ENCODE measurements at regions not wholly inside any gene's neighbourhood (a gene's known extent, or its start where the extent isn't known, plus 50 kb on each side); places are given as distances from the start of the nearest gene placed in this dataset.

DNA sequence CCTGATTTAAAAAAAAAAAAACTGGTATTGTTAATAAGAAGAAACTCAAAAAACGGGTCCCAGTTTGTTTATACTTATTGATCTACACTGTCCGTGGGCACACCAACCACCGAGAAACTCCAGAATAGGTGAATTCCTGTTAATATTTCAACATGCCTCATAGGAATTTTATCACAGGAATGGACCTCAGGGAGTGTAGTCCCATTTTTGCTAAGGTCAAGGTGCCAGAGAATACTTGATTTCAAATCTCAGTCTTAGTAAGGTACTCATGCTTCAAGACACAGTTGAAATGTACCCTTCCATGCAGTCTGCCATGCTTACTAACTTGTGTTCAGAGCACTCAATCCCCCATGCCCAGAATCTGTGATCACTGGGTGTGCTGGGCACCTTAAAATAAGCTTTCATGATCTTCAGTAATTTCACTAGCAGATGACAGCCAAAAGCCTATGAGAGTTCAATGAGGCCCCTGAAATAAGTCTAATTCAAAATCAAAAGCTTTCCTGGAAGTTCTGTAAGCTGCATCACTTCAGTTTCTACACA lies 385.7 kb downstream of the TNS3 start:
- Histone ChIP-seq H2BK12ac (ENCODE audit: low read length) (no peak overlapping the region), H3K23ac (ENCODE audit: low read length) (no peak overlapping the region), H3K4me3 (ENCODE audit: low read depth, low read length) (no peak overlapping the region), H4K8ac (ENCODE audit: low read depth, low read length) (no peak overlapping the region), H3K9ac (ENCODE audit: low read length) (no peak overlapping the region), H3K27ac (ENCODE audit: low read depth, low read length) (no peak overlapping the region), H3K18ac (ENCODE audit: low read length) (no peak overlapping the region), H3K9me3 (ENCODE audit: insufficient read depth, low read depth, low read length) (no peaks in the 10 kb centered on the region), H3K36me3 (ENCODE audit: control insufficient read depth in 1 of 2, insufficient read depth in 2 of 2, low read length in 2 of 2) (no peaks in the 10 kb centered on the region), H3K4me2 (ENCODE audit: low read length) (no peak overlapping the region), H2AFZ (ENCODE audit: insufficient read depth, low read length, poor library complexity) (no peak overlapping the region), H3K79me1 (ENCODE audit: low read length) (no peaks in the 10 kb centered on the region), H4K12ac (ENCODE audit: low read depth, low read length) (no peak overlapping the region), H4K91ac (ENCODE audit: low read depth, low read length) (no peak overlapping the region), H3K4me1 (ENCODE audit: control insufficient read depth in 1 of 2, insufficient read depth in 2 of 2, low read length in 2 of 2) (peaks cover 6 to 8% of the 10 kb centered on the region in 2 experiments), H2AK5ac (ENCODE audit: low read length) (no peak overlapping the region), H3K14ac (ENCODE audit: low read length) (no peak overlapping the region), H3K79me2 (ENCODE audit: control insufficient read depth, insufficient read depth, low read length, poor library complexity) (no peaks in the 10 kb centered on the region), H3K27me3 (ENCODE audit: insufficient read depth, low read length) (no peaks in the 10 kb centered on the region), H2BK5ac (ENCODE audit: low read depth, low read length, poor library complexity) (no peak overlapping the region), H2BK120ac (ENCODE audit: insufficient read depth, low read length, poor library complexity) (no peak overlapping the region), H3K4ac (ENCODE audit: low read depth, low read length) (no peak overlapping the region)
- peak; percentile 1 to 58 for DNase-seq
- no CpG with 5 or more reads among the region's 3 CpGs for WGBS (ENCODE audit: extremely low coverage, insufficient coverage, insufficient read length)

DNA sequence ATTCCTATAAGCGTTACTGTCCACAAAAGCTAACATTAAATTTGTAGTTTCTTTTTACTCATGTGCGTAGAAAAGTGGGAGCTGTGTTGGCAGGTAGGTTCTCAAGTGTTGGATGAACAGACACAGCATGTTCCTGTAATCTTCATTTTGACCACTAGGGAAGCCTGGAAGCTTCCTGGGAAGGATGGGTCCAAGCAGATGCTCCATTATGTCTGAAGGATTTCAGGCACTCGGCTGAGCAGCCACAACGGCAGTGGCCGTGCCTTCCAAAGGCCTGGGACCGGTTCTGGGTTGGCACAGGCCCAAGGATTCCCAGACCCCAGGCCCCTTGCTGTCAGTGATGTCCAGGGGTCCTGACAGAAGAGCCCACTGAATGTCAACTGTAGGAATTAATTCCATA lies 386.3 kb downstream of the TNS3 start:
- Histone ChIP-seq H3K23ac (ENCODE audit: low read length) (no peak overlapping the region), H2AFZ (ENCODE audit: insufficient read depth, low read length, poor library complexity) (no peak overlapping the region), H3K14ac (ENCODE audit: low read length) (no peak overlapping the region), H3K9ac (ENCODE audit: low read length) (no peak overlapping the region), H3K4ac (ENCODE audit: low read depth, low read length) (no peak overlapping the region), H3K27me3 (ENCODE audit: insufficient read depth, low read length) (no peaks in the 10 kb centered on the region), H2BK120ac (ENCODE audit: insufficient read depth, low read length, poor library complexity) (no peak overlapping the region), H3K36me3 (ENCODE audit: control insufficient read depth in 1 of 2, insufficient read depth in 2 of 2, low read length in 2 of 2) (no peaks in the 10 kb centered on the region), H2BK5ac (ENCODE audit: low read depth, low read length, poor library complexity) (no peak overlapping the region), H3K4me3 (ENCODE audit: low read depth, low read length) (no peak overlapping the region), H3K79me2 (ENCODE audit: control insufficient read depth, insufficient read depth, low read length, poor library complexity) (no peaks in the 10 kb centered on the region), H4K91ac (ENCODE audit: low read depth, low read length) (no peak overlapping the region), H3K18ac (ENCODE audit: low read length) (no peak overlapping the region), H3K27ac (ENCODE audit: low read depth, low read length) (no peak overlapping the region), H3K9me3 (ENCODE audit: insufficient read depth, low read depth, low read length) (no peaks in the 10 kb centered on the region), H2AK5ac (ENCODE audit: low read length) (no peak overlapping the region), H4K8ac (ENCODE audit: low read depth, low read length) (no peak overlapping the region), H4K12ac (ENCODE audit: low read depth, low read length) (no peak overlapping the region), H2BK12ac (ENCODE audit: low read length) (no peak overlapping the region), H3K79me1 (ENCODE audit: low read length) (no peaks in the 10 kb centered on the region), H3K4me1 (ENCODE audit: control insufficient read depth in 1 of 2, insufficient read depth in 2 of 2, low read length in 2 of 2) (peaks cover 6 to 8% of the 10 kb centered on the region in 2 experiments), H3K4me2 (ENCODE audit: low read length) (no peak overlapping the region)
- no CpG with 5 or more reads among the region's 6 CpGs for WGBS (ENCODE audit: extremely low coverage, insufficient coverage, insufficient read length)
- DNase-seq: peak; percentile 5 to 61

DNA sequence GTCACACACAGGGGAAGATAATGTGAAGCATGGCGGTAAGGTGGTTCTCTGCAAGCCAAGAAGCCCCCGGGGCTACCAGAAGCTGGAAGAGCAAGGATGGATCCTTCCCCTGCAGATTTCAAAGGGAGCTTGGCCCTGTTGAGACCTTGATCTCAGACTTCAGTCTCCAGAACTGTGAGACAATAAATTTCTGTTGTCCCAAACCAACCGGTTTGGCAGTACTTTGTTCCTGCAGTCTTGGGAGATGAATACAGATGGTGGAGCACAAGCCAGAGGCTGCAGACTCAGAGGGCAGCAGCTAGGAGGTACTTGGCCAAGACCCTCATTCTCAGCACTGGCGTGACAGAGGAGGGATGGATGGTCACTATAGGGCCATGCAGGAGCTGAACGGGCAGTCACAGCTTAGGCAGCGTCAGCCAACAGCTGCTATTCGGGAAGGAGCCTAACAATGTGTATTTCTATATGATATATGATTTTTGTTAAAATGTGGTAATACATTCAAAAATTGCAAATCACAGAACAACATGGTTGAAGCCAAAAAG lies 387.3 kb downstream of the TNS3 start:
- Histone ChIP-seq H3K4me2 (ENCODE audit: low read length) (no peak overlapping the region), H3K36me3 (ENCODE audit: control insufficient read depth in 1 of 2, insufficient read depth in 2 of 2, low read length in 2 of 2) (no peaks in the 10 kb centered on the region)
- no CpG with 5 or more reads among the region's 7 CpGs for WGBS (ENCODE audit: extremely low coverage, insufficient coverage, insufficient read length)

DNA sequence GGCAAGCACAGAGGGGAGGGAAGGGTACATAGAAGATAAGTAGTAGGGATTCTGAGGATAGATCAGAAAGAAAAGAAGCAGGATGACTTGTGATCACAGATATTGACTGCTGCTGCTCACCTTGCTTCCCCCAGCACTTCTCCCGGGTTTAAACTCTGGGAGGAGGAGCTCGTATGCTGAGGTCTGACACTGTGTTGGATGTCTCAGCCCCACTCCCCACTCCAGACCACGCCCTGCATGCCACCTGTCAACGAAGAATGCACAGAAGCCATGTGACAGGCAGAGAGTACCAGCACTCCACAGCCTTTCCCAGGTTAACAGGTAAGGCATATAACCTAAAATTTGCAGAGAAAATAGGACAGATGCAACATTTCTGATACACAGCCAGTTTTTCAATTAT lies 388.9 kb downstream of the TNS3 start:
- Histone ChIP-seq H3K79me1 (ENCODE audit: low read length) (no peaks in the 10 kb centered on the region), H3K23ac (ENCODE audit: low read length) (no peak overlapping the region), H3K9me3 (ENCODE audit: insufficient read depth, low read depth, low read length) (no peaks in the 10 kb centered on the region), H2AK5ac (ENCODE audit: low read length) (no peak overlapping the region), H3K27ac (ENCODE audit: low read depth, low read length) (no peak overlapping the region), H3K79me2 (ENCODE audit: control insufficient read depth, insufficient read depth, low read length, poor library complexity) (no peaks in the 10 kb centered on the region), H3K36me3 (ENCODE audit: control insufficient read depth in 1 of 2, insufficient read depth in 2 of 2, low read length in 2 of 2) (no peaks in the 10 kb centered on the region), H3K4me2 (ENCODE audit: low read length) (no peak overlapping the region), H3K14ac (ENCODE audit: low read length) (no peak overlapping the region), H3K27me3 (ENCODE audit: insufficient read depth, low read length) (no peaks in the 10 kb centered on the region), H2BK120ac (ENCODE audit: insufficient read depth, low read length, poor library complexity) (no peak overlapping the region), H3K4ac (ENCODE audit: low read depth, low read length) (no peak overlapping the region), H2BK12ac (ENCODE audit: low read length) (no peak overlapping the region), H3K9ac (ENCODE audit: low read length) (no peak overlapping the region), H4K12ac (ENCODE audit: low read depth, low read length) (no peak overlapping the region), H2BK5ac (ENCODE audit: low read depth, low read length, poor library complexity) (no peak overlapping the region), H4K91ac (ENCODE audit: low read depth, low read length) (no peak overlapping the region), H2AFZ (ENCODE audit: insufficient read depth, low read length, poor library complexity) (no peak overlapping the region), H3K18ac (ENCODE audit: low read length) (no peak overlapping the region), H3K4me1 (ENCODE audit: control insufficient read depth in 1 of 2, insufficient read depth in 2 of 2, low read length in 2 of 2) (peaks cover 6 to 8% of the 10 kb centered on the region in 2 experiments), H4K8ac (ENCODE audit: low read depth, low read length) (no peak overlapping the region), H3K4me3 (ENCODE audit: low read depth, low read length) (no peak overlapping the region)
- WGBS (ENCODE audit: extremely low coverage, insufficient coverage, insufficient read length): no CpG with 5 or more reads among the region's 4 CpGs
- no peak for DNase-seq

More for the DNA sequence above, 387.3 kb downstream of the TNS3 start:
- DNase-seq: peak in 1 of 2 donors; percentile 27
- Histone ChIP-seq H4K91ac (ENCODE audit: low read depth, low read length) (no peak overlapping the region), H2BK12ac (ENCODE audit: low read length) (no peak overlapping the region), H2BK5ac (ENCODE audit: low read depth, low read length, poor library complexity) (no peak overlapping the region), H3K4me1 (ENCODE audit: control insufficient read depth in 1 of 2, insufficient read depth in 2 of 2, low read length in 2 of 2) (peaks cover 6 to 8% of the 10 kb centered on the region in 2 experiments), H3K9ac (ENCODE audit: low read length) (no peak overlapping the region), H2AFZ (ENCODE audit: insufficient read depth, low read length, poor library complexity) (no peak overlapping the region), H3K79me1 (ENCODE audit: low read length) (no peaks in the 10 kb centered on the region), H3K23ac (ENCODE audit: low read length) (no peak overlapping the region), H2AK5ac (ENCODE audit: low read length) (no peak overlapping the region), H4K12ac (ENCODE audit: low read depth, low read length) (no peak overlapping the region), H3K14ac (ENCODE audit: low read length) (no peak overlapping the region), H3K4ac (ENCODE audit: low read depth, low read length) (no peak overlapping the region), H3K18ac (ENCODE audit: low read length) (no peak overlapping the region), H3K27me3 (ENCODE audit: insufficient read depth, low read length) (no peaks in the 10 kb centered on the region), H3K4me3 (ENCODE audit: low read depth, low read length) (no peak overlapping the region), H3K27ac (ENCODE audit: low read depth, low read length) (no peak overlapping the region), H2BK120ac (ENCODE audit: insufficient read depth, low read length, poor library complexity) (no peak overlapping the region), H3K9me3 (ENCODE audit: insufficient read depth, low read depth, low read length) (no peaks in the 10 kb centered on the region), H3K79me2 (ENCODE audit: control insufficient read depth, insufficient read depth, low read length, poor library complexity) (no peaks in the 10 kb centered on the region), H4K8ac (ENCODE audit: low read depth, low read length) (no peak overlapping the region)
